ENCODE measurements at regions not wholly inside any gene's neighbourhood (a gene's known extent, or its start where the extent isn't known, plus 50 kb on each side); places are given as distances from the start of the nearest gene placed in this dataset.

GRCh38 chr4:129403848-129404247 lies 307.9 kb downstream of the C4orf33 start:
- TF ChIP-seq EZH2 (IDR thresholded peaks at IDR 0.05; ENCODE audit: low read length, missing control alignments) (no peak), CTCF (conservative IDR thresholded peaks at IDR 0.05 in 1 of 2, IDR thresholded peaks at IDR 0.05 in 1 of 2; ENCODE audit: low read depth in 1 of 2, low read length in 2 of 2) (no peak)
- no peaks in the 10 kb centered on the region for H3K4me1 ChIP-seq (ENCODE audit: control insufficient read depth, extremely low read depth, insufficient read depth, low read length)

GRCh38 chr4:129410115-129410514 lies 314.2 kb downstream of the C4orf33 start:
- Histone ChIP-seq H3K9me3 (ENCODE audit: control insufficient read depth, insufficient read depth, low read depth, low read length) (no peaks in the 10 kb centered on the region), H3K27me3 (ENCODE audit: control insufficient read depth, insufficient read depth, low read length) (no peaks in the 10 kb centered on the region), H2AFZ (ENCODE audit: low read length) (no peak overlapping the region), H3K9ac (ENCODE audit: insufficient read depth, low read length) (no peak overlapping the region), H3K4me1 (ENCODE audit: control insufficient read depth, extremely low read depth, insufficient read depth, low read length) (no peaks in the 10 kb centered on the region), H3K36me3 (ENCODE audit: control insufficient read depth, insufficient read depth, low read length) (no peaks in the 10 kb centered on the region), H3K27ac (ENCODE audit: insufficient read depth, low read length) (no peak overlapping the region), H3K4me3 (replicated peaks in 1 of 4; ENCODE audit: control extremely low read depth in 1 of 4, insufficient read depth in 1 of 4, low read depth in 3 of 4, low read length in 4 of 4) (no peak overlapping the region), H3K79me2 (ENCODE audit: control insufficient read depth, insufficient read depth, low read length) (no peaks in the 10 kb centered on the region), H4K20me1 (ENCODE audit: control insufficient read depth, extremely low read depth, insufficient read depth, low read length) (no peaks in the 10 kb centered on the region), H3K4me2 (ENCODE audit: extremely low read depth, insufficient read depth, low read length) (no peak overlapping the region)
- TF ChIP-seq CTCF (conservative IDR thresholded peaks at IDR 0.05 in 1 of 2, IDR thresholded peaks at IDR 0.05 in 1 of 2; ENCODE audit: low read depth in 1 of 2, low read length in 2 of 2), result no peak
- no peak for TF ChIP-seq EZH2 (IDR thresholded peaks at IDR 0.05; ENCODE audit: low read length, missing control alignments)
- no peak for DNase-seq (ENCODE audit: low read depth in 2 of 2)

More at GRCh38 chr4:129403848-129404247, 307.9 kb downstream of the C4orf33 start:
- Histone ChIP-seq H2AFZ (ENCODE audit: low read length) (no peak overlapping the region), H3K79me2 (ENCODE audit: control insufficient read depth, insufficient read depth, low read length) (no peaks in the 10 kb centered on the region), H3K27ac (ENCODE audit: insufficient read depth, low read length) (no peak overlapping the region), H3K4me2 (ENCODE audit: extremely low read depth, insufficient read depth, low read length) (no peak overlapping the region), H4K20me1 (ENCODE audit: control insufficient read depth, extremely low read depth, insufficient read depth, low read length) (no peaks in the 10 kb centered on the region), H3K4me3 (replicated peaks in 1 of 4; ENCODE audit: control extremely low read depth in 1 of 4, insufficient read depth in 1 of 4, low read depth in 3 of 4, low read length in 4 of 4) (no peak overlapping the region), H3K36me3 (ENCODE audit: control insufficient read depth, insufficient read depth, low read length) (no peaks in the 10 kb centered on the region), H3K27me3 (ENCODE audit: control insufficient read depth, insufficient read depth, low read length) (no peaks in the 10 kb centered on the region), H3K9ac (ENCODE audit: insufficient read depth, low read length) (no peak overlapping the region), H3K9me3 (ENCODE audit: control insufficient read depth, insufficient read depth, low read depth, low read length) (no peaks in the 10 kb centered on the region)
- no peak for DNase-seq (ENCODE audit: low read depth in 2 of 2)

DNA sequence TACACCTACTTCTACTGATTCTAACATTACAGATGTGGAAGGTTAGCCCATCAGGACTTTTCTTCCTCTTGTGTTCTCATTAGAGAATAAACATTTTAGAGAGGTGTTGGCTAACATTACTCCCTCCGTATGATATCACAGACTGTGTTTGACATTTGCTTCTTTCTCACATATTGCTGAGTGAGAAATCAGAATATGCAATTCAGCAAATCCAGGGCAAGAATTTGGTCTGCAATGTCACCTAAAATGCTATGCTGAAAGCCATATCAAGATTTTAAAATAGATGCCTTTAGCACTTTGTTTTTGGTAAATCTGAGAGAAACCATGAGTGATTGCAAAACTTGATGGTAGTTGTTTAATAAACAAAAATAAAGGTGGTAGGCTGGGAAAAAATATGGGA lies 319.1 kb downstream of the C4orf33 start:
- TF ChIP-seq EZH2 (IDR thresholded peaks at IDR 0.05; ENCODE audit: low read length, missing control alignments) (no peak), CTCF (conservative IDR thresholded peaks at IDR 0.05 in 1 of 2, IDR thresholded peaks at IDR 0.05 in 1 of 2; ENCODE audit: low read depth in 1 of 2, low read length in 2 of 2) (no peak)
- no peak overlapping the region for H2AFZ ChIP-seq (ENCODE audit: low read length)
- H3K4me2 ChIP-seq (ENCODE audit: extremely low read depth, insufficient read depth, low read length), result no peak overlapping the region
- H3K9me3 ChIP-seq (ENCODE audit: control insufficient read depth, insufficient read depth, low read depth, low read length), result no peaks in the 10 kb centered on the region
- no peak overlapping the region for H3K9ac ChIP-seq (ENCODE audit: insufficient read depth, low read length)
- no peaks in the 10 kb centered on the region for H3K4me1 ChIP-seq (ENCODE audit: control insufficient read depth, extremely low read depth, insufficient read depth, low read length)
- H4K20me1 ChIP-seq (ENCODE audit: control insufficient read depth, extremely low read depth, insufficient read depth, low read length), result no peaks in the 10 kb centered on the region
- no peak for DNase-seq (ENCODE audit: low read depth in 2 of 2)
- H3K36me3 ChIP-seq (ENCODE audit: control insufficient read depth, insufficient read depth, low read length), result no peaks in the 10 kb centered on the region
- H3K4me3 ChIP-seq (replicated peaks in 1 of 4; ENCODE audit: control extremely low read depth in 1 of 4, insufficient read depth in 1 of 4, low read depth in 3 of 4, low read length in 4 of 4), result no peak overlapping the region
- no peaks in the 10 kb centered on the region for H3K79me2 ChIP-seq (ENCODE audit: control insufficient read depth, insufficient read depth, low read length)
- no peaks in the 10 kb centered on the region for H3K27me3 ChIP-seq (ENCODE audit: control insufficient read depth, insufficient read depth, low read length)
- H3K27ac ChIP-seq (ENCODE audit: insufficient read depth, low read length), result no peak overlapping the region

Data from fibroblast of lung (primary cell).